ENCODE measurements at regions not wholly inside any gene's neighbourhood (a gene's known extent, or its start where the extent isn't known, plus 50 kb on each side); places are given as distances from the start of the nearest gene placed in this dataset.

GRCh38 chr4:30443289-30443688, 276.9 kb upstream of the PCDH7 start:
- no peak for DNase-seq (ENCODE audit: low spot score)

- DNase-seq (ENCODE audit: low spot score) = no peak
These were observed 269.7 kb upstream of the PCDH7 start for GRCh38 chr4:30450474-30450873.

GRCh38 chr4:30454504-30454903, 265.7 kb upstream of the PCDH7 start:
- no peak for DNase-seq (ENCODE audit: low spot score)

GRCh38 chr4:30456716-30457115, 263.5 kb upstream of the PCDH7 start:
- no peak for DNase-seq (ENCODE audit: low spot score)

- DNase-seq (ENCODE audit: low spot score) = no peak
These were observed 259.4 kb upstream of the PCDH7 start for GRCh38 chr4:30460818-30461217.

- DNase-seq (ENCODE audit: low spot score) = no peak
These were observed 259.0 kb upstream of the PCDH7 start for GRCh38 chr4:30461218-30461617.

- no peak for DNase-seq (ENCODE audit: low spot score)
These were observed 257.6 kb upstream of the PCDH7 start for GRCh38 chr4:30462445-30463090.

- no peak for DNase-seq (ENCODE audit: low spot score)
These were observed 248.3 kb upstream of the PCDH7 start for GRCh38 chr4:30471861-30472260.

- no peak for DNase-seq (ENCODE audit: low spot score)
These were observed 246.9 kb upstream of the PCDH7 start for GRCh38 chr4:30473225-30473624.

GRCh38 chr4:30495251-30495650, 224.9 kb upstream of the PCDH7 start:
- DNase-seq (ENCODE audit: low spot score) = no peak

- no peak for DNase-seq (ENCODE audit: low spot score)
These were observed 224.4 kb upstream of the PCDH7 start for GRCh38 chr4:30495651-30496310.

GRCh38 chr4:30511751-30512150, 208.4 kb upstream of the PCDH7 start:
- DNase-seq (ENCODE audit: low spot score) = no peak

- DNase-seq (ENCODE audit: low spot score) = no peak
These were observed 202.0 kb upstream of the PCDH7 start for GRCh38 chr4:30518211-30518610.

- DNase-seq (ENCODE audit: low spot score) = no peak
These were observed 194.4 kb upstream of the PCDH7 start for GRCh38 chr4:30525662-30526315.

- DNase-seq (ENCODE audit: low spot score) = no peak
These were observed 184.9 kb upstream of the PCDH7 start for GRCh38 chr4:30535255-30535654.

GRCh38 chr4:30536231-30536630, 183.9 kb upstream of the PCDH7 start:
- no peak for DNase-seq (ENCODE audit: low spot score)

- no peak for DNase-seq (ENCODE audit: low spot score)
These were observed 182.7 kb upstream of the PCDH7 start for GRCh38 chr4:30537456-30537855.

- no peak for DNase-seq (ENCODE audit: low spot score)
These were observed 181.4 kb upstream of the PCDH7 start for GRCh38 chr4:30538794-30539193.

- DNase-seq (ENCODE audit: low spot score) = no peak
These were observed 177.1 kb upstream of the PCDH7 start for GRCh38 chr4:30543057-30543456.

- no peak for DNase-seq (ENCODE audit: low spot score)
These were observed 167.0 kb upstream of the PCDH7 start for GRCh38 chr4:30553151-30553550.

GRCh38 chr4:30553706-30554105, 166.5 kb upstream of the PCDH7 start:
- DNase-seq (ENCODE audit: low spot score) = no peak

GRCh38 chr4:30555775-30556174, 164.4 kb upstream of the PCDH7 start:
- DNase-seq (ENCODE audit: low spot score) = no peak

- no peak for DNase-seq (ENCODE audit: low spot score)
These were observed 160.7 kb upstream of the PCDH7 start for GRCh38 chr4:30559481-30559880.

Data from mucosa of gallbladder (tissue), 1 donor.